Spleen (tissue), 11 donors: ENCODE measurements at regions not wholly inside any gene's neighbourhood (a gene's known extent, or its start where the extent isn't known, plus 50 kb on each side); places are given as distances from the start of the nearest gene placed in this dataset.

Experiments
- DNase-seq: peaks from one replicate; pipeline ENCODE4 v3.0.0-alpha.2; 2020
- H3K27ac ChIP-seq, 8 donors: fragments of 200-600 bp; sonication (generic) in 7 of 8; 1 replicate in 4 of 8; 2 replicates in 4 of 8; pipeline versions ENCODE4 v1.5.0 to v1.8.0; 2016 to 2021; ENCODE audit warnings: inconsistent platforms in 4 of 8, mild to moderate bottlenecking in 4 of 8, moderate library complexity in 1 of 8
- H3K27me3 ChIP-seq, 7 donors: fragments of 200-600 bp; sonication (generic) in 6 of 7; replicated peaks in 1 of 7; 1 replicate in 4 of 7; 2 replicates in 3 of 7; pipeline versions ENCODE4 v1.5.0 to v1.8.0; 2016 to 2021; ENCODE audit warnings: inconsistent platforms in 3 of 7, mild to moderate bottlenecking in 1 of 7
- H3K36me3 ChIP-seq, 6 donors: fragments of 200-600 bp; sonication (generic) in 5 of 6; 1 replicate in 4 of 6; 2 replicates in 2 of 6; pipeline versions ENCODE4 v1.5.0 to v1.8.0; 2016 to 2021; ENCODE audit warnings: inconsistent platforms in 2 of 6
- H3K4me1 ChIP-seq, 6 donors: fragments of 200-600 bp; sonication (generic) in 5 of 6; 1 replicate in 3 of 6; 2 replicates in 3 of 6; pipeline versions ENCODE4 v1.5.0 to v1.8.0; 2016 to 2021; ENCODE audit warnings: inconsistent platforms in 3 of 6
- H3K4me3 ChIP-seq, 8 donors: fragments of 200-600 bp; sonication (generic) in 7 of 8; 1 replicate in 4 of 8; 2 replicates in 4 of 8; pipeline versions ENCODE4 v1.5.0 to v1.8.0; 2016 to 2021; ENCODE audit warnings: inconsistent platforms in 4 of 8, mild to moderate bottlenecking in 4 of 8, moderate library complexity in 2 of 8
- H3K9me3 ChIP-seq, 8 donors: fragments of 200-600 bp; sonication (generic) in 7 of 8; 1 replicate in 4 of 8; 2 replicates in 4 of 8; pipeline versions ENCODE4 v1.5.0 to v1.8.0; 2016 to 2021; ENCODE audit warnings: inconsistent platforms in 4 of 8
- POLR2A ChIP-seq, 3 donors: fragments of 450-650 bp; IDR thresholded peaks; one replicate each; pipeline ENCODE4 v1.5.1; 2017; ENCODE audit warnings: antibody characterized with exemption in 3 of 3, mild to moderate bottlenecking in 1 of 3
- POLR2AphosphoS5 ChIP-seq, 3 donors: sonication (generic); formaldehyde crosslinking; IDR thresholded peaks; one replicate each; pipeline ENCODE4 v1.5.1; 2017; ENCODE audit warnings: antibody characterized with exemption in 3 of 3
- WGBS, 5 donors: extraction: QIAGEN DNeasy Blood & Tissue Kit in 3 of 5; methylation state at CpG; one replicate each; pipeline versions ENCODE4 v1.1.5 to v1.1.7; 2013 to 2018; 5-methylcytosine and 5-hydroxymethylcytosine counted together
- intact Hi-C: fragments of 100-400 bp; cut with DNase I; formaldehyde crosslinking; loops from one replicate; pipeline ENCODE4 v1.15.0; 2023; ENCODE audit warnings: low total_unique reads
- TF ChIP-seq, protein P1 (sequence below), 11 experiments: fragments of 200-600 bp in 7 of 11; fragments of 450-650 bp in 4 of 11; sonication (generic) in 4 of 11; IDR thresholded peaks in 8 of 11; conservative IDR thresholded peaks in 3 of 11; 1 replicate in 7 of 11; 2 replicates in 4 of 11; pipeline versions ENCODE4 v1.4.0 to v1.8.0; 2016 to 2021; ENCODE audit warnings: antibody characterized with exemption in 11 of 11, inconsistent platforms in 4 of 11, mild to moderate bottlenecking in 1 of 11
- donor health status: healthy with polysubstance abuse.
- donor health status: DM: no; HTN: no; CAD: no; lungs with moderate emphysema.
- donor health status: DM: no; HTN: no; CAD: no.
- donor health status: Bipolar disorder and iron deficiency.
- donor health status: healthy.
- donor health status: DM: no; HTN: no; CAD: no.
- donor health status: DM: yes; HTN: yes; CAD: no.

DNA sequence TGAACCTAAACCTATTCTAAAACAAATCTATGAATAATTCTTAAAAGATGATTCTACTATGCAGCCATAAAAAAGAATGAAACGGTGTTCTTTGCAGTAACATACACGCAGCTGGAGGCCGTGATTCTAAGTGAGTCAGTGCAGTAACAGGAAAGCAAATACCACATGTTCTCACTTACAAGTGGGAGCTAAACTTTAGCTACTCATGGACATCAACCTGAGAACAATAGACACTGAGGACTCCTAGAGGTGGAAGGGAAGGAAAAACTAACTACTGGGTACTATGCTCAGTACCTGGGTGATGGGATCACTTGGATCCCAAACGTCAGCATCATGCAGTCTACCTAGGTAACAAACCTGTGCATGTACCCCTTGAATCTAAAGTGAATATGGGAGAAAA is 575.0 kb upstream of the MGMT start:
- H3K4me3 ChIP-seq: no peak overlapping the region
- no peak overlapping the region for H3K27ac ChIP-seq
- intact Hi-C loops: no loop called here
- H3K36me3 ChIP-seq: no peaks in the 10 kb centered on the region
- peaks cover 0 to 26% (median 13%) of the 10 kb centered on the region in 8 donors for H3K9me3 ChIP-seq
- peaks cover 0 to 4% (median 0%) of the 10 kb centered on the region in 7 donors for H3K27me3 ChIP-seq
- H3K4me1 ChIP-seq: no peaks in the 10 kb centered on the region
- 75 to 86% (median 85%) methylated on average over 4 of the region's 4 CpGs for WGBS, 5 donors
- no peak for DNase-seq
- TF ChIP-seq, protein P1, sequence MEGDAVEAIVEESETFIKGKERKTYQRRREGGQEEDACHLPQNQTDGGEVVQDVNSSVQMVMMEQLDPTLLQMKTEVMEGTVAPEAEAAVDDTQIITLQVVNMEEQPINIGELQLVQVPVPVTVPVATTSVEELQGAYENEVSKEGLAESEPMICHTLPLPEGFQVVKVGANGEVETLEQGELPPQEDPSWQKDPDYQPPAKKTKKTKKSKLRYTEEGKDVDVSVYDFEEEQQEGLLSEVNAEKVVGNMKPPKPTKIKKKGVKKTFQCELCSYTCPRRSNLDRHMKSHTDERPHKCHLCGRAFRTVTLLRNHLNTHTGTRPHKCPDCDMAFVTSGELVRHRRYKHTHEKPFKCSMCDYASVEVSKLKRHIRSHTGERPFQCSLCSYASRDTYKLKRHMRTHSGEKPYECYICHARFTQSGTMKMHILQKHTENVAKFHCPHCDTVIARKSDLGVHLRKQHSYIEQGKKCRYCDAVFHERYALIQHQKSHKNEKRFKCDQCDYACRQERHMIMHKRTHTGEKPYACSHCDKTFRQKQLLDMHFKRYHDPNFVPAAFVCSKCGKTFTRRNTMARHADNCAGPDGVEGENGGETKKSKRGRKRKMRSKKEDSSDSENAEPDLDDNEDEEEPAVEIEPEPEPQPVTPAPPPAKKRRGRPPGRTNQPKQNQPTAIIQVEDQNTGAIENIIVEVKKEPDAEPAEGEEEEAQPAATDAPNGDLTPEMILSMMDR (IDR thresholded peaks at IDR 0.05 in 8 of 11, conservative IDR thresholded peaks at IDR 0.05 in 3 of 11): no peak
- TF ChIP-seq POLR2A (IDR thresholded peaks at IDR 0.05): no peak
- no peak for TF ChIP-seq POLR2AphosphoS5 (IDR thresholded peaks at IDR 0.05)

DNA sequence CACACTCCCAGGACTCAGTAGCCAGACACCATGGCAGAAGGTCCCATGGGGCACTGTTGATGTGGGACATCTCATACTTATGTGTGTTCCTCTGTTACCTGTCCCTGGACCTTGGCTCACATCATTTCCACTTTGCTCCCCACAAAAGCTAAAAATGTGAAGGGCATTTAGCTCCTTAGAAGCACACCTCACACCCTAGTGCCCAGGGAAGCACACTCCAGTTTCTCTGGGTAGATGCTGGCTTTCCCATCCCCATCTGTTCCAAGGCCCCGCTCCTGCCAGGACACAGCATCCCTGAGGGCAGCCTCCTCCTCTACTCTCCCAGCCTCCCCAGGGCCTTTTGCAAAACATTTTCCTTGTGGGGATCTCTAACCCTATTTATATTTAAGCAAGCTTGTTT is 572.4 kb upstream of the MGMT start:
- 18 to 100% (median 83%) methylated on average over 1 of the region's 1 CpG for WGBS, 5 donors
- no peak overlapping the region for H3K27ac ChIP-seq
- TF ChIP-seq POLR2AphosphoS5 (IDR thresholded peaks at IDR 0.05) (no peak), POLR2A (IDR thresholded peaks at IDR 0.05) (no peak)
- TF ChIP-seq, protein P1 (IDR thresholded peaks at IDR 0.05 in 8 of 11, conservative IDR thresholded peaks at IDR 0.05 in 3 of 11): no peak

DNA sequence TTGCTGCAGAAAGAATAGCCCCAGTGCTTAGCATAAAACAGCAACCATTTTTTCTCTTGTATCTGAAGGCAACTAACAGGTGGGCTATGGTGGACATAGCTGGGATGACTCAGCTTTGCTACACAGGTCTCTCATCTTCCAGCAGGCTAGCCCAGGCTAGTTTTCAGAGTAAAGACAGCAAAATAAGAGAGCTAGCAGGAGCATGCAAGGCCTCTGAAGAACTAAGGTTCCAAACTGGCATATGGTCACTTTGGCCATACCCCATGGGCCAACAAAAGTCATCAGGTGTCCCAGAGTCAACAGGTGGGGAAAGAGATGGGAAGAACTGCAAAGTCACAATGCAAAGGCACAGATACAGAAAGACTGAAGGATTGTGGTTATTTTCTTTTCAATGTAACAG is 571.6 kb upstream of the MGMT start:
- no peaks in the 10 kb centered on the region for H3K36me3 ChIP-seq
- H3K27me3 ChIP-seq: peaks cover 0 to 20% (median 0%) of the 10 kb centered on the region in 7 donors
- TF ChIP-seq, protein P1 (IDR thresholded peaks at IDR 0.05 in 8 of 11, conservative IDR thresholded peaks at IDR 0.05 in 3 of 11): no peak
- TF ChIP-seq POLR2A (IDR thresholded peaks at IDR 0.05): no peak
- no peak for TF ChIP-seq POLR2AphosphoS5 (IDR thresholded peaks at IDR 0.05)
- DNase-seq: no peak
- no peak overlapping the region for H3K27ac ChIP-seq
- H3K9me3 ChIP-seq: peaks cover 0 to 2% (median under 1%) of the 10 kb centered on the region in 8 donors
- intact Hi-C loops: no loop called here
- H3K4me3 ChIP-seq: no peak overlapping the region
- no peaks in the 10 kb centered on the region for H3K4me1 ChIP-seq

More for the DNA sequence above, 572.4 kb upstream of the MGMT start:
- no peak overlapping the region for H3K4me3 ChIP-seq
- peaks cover 0 to 10% (median 4%) of the 10 kb centered on the region in 8 donors for H3K9me3 ChIP-seq
- H3K4me1 ChIP-seq: no peaks in the 10 kb centered on the region
- no peak for DNase-seq
- peaks cover 0 to 12% (median 0%) of the 10 kb centered on the region in 7 donors for H3K27me3 ChIP-seq
- intact Hi-C loops: no loop called here
- no peaks in the 10 kb centered on the region for H3K36me3 ChIP-seq

DNA sequence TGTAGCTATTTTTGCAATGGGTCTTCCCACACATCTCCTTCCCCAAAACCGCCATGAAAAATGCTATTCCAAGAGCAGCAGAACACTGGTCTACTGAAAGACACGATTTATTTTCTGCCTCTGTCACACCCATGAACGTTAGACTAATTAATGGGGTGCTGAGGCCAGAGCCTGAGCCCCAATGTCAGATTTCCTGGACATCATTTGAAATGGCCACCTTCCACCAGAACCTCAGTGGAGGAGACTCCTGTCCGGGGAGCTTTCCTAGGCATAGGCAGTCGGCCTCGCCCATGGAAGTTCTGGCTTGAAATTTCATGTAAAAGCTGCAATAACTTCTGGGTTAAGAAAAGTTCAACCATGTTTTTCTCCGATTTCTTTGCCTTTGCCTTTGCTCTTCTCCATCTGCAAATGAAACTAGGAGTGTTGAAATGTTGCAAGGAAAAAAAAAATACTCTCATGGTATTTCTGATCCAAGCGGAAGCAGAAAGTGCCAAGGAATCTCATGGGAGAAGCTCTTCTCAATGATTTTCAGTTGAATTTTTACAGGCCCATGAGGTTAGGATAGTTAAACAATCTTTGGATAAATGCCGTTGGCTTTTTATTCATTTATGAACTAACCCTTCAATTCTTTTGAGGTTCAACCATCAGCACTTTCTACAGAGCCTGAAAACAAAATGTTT is 570.8 kb upstream of the MGMT start:
- no peak overlapping the region for H3K4me3 ChIP-seq
- no peaks in the 10 kb centered on the region for H3K9me3 ChIP-seq
- H3K36me3 ChIP-seq: no peaks in the 10 kb centered on the region
- H3K4me1 ChIP-seq: no peaks in the 10 kb centered on the region
- peaks cover 0 to 23% (median 0%) of the 10 kb centered on the region in 7 donors for H3K27me3 ChIP-seq
- TF ChIP-seq POLR2AphosphoS5 (IDR thresholded peaks at IDR 0.05): no peak
- TF ChIP-seq, protein P1 (IDR thresholded peaks at IDR 0.05 in 8 of 11, conservative IDR thresholded peaks at IDR 0.05 in 3 of 11): no peak
- no peak for TF ChIP-seq POLR2A (IDR thresholded peaks at IDR 0.05)
- 75 to 85% (median 79%) methylated on average over 9 of the region's 9 CpGs for WGBS, 5 donors
- no peak overlapping the region for H3K27ac ChIP-seq
- no peak for DNase-seq
- intact Hi-C loops: no loop called here
